ENCODE measurements at regions not wholly inside any gene's neighbourhood (a gene's known extent, or its start where the extent isn't known, plus 50 kb on each side); places are given as distances from the start of the nearest gene placed in this dataset.

- H3K27me3 ChIP-seq (ENCODE audit: insufficient read depth, low read length, poor library complexity, severe bottlenecking): no peaks in the 10 kb centered on the region
- TF ChIP-seq, protein P1, sequence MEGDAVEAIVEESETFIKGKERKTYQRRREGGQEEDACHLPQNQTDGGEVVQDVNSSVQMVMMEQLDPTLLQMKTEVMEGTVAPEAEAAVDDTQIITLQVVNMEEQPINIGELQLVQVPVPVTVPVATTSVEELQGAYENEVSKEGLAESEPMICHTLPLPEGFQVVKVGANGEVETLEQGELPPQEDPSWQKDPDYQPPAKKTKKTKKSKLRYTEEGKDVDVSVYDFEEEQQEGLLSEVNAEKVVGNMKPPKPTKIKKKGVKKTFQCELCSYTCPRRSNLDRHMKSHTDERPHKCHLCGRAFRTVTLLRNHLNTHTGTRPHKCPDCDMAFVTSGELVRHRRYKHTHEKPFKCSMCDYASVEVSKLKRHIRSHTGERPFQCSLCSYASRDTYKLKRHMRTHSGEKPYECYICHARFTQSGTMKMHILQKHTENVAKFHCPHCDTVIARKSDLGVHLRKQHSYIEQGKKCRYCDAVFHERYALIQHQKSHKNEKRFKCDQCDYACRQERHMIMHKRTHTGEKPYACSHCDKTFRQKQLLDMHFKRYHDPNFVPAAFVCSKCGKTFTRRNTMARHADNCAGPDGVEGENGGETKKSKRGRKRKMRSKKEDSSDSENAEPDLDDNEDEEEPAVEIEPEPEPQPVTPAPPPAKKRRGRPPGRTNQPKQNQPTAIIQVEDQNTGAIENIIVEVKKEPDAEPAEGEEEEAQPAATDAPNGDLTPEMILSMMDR (conservative IDR thresholded peaks at IDR 0.05; ENCODE audit: low read length): no peak
- no peak for TF ChIP-seq EZH2phosphoT487 (IDR thresholded peaks at IDR 0.05; ENCODE audit: borderline replicate concordance)
- H3K4me3 ChIP-seq (ENCODE audit: low read length, poor library complexity, severe bottlenecking): no peak overlapping the region
- H4K20me1 ChIP-seq (ENCODE audit: insufficient read depth, low read length, poor library complexity, severe bottlenecking): no peaks in the 10 kb centered on the region
- H3K36me3 ChIP-seq (ENCODE audit: insufficient read depth, low read length): no peaks in the 10 kb centered on the region
- no peak overlapping the region; the same call in 1 of the 2 replicates for H2AFZ ChIP-seq (ENCODE audit: low read length)
- H3K4me2 ChIP-seq (ENCODE audit: low read depth, low read length, poor library complexity, severe bottlenecking): no peak overlapping the region
- no peaks in the 10 kb centered on the region for H3K9me2 ChIP-seq (replicated peaks; ENCODE audit: low read depth, low read length)
- H3K79me2 ChIP-seq (ENCODE audit: insufficient read depth, low read length): no peaks in the 10 kb centered on the region
- peaks cover 9% of the 10 kb centered on the region for H3K4me1 ChIP-seq (ENCODE audit: insufficient read depth, low read length, poor library complexity, severe bottlenecking)
- H3F3A ChIP-seq (ENCODE audit: low read depth): no peaks in the 10 kb centered on the region
- no peaks in the 10 kb centered on the region for H3K9me3 ChIP-seq (ENCODE audit: insufficient read depth, low read depth, low read length)
- no peak overlapping the region for H3K9ac ChIP-seq (ENCODE audit: low read depth, low read length, poor library complexity, severe bottlenecking)
These were observed 226.1 kb downstream of the VAPA start for GRCh38 chr18:10139783-10140410.

- no peaks in the 10 kb centered on the region for H3K9me3 ChIP-seq (ENCODE audit: insufficient read depth, low read depth, low read length)
- no peaks in the 10 kb centered on the region for H3K9me2 ChIP-seq (replicated peaks; ENCODE audit: low read depth, low read length)
- H3K79me2 ChIP-seq (ENCODE audit: insufficient read depth, low read length): no peaks in the 10 kb centered on the region
- H3K27me3 ChIP-seq (ENCODE audit: insufficient read depth, low read length, poor library complexity, severe bottlenecking): no peaks in the 10 kb centered on the region
- peaks cover 9% of the 10 kb centered on the region for H3K4me1 ChIP-seq (ENCODE audit: insufficient read depth, low read length, poor library complexity, severe bottlenecking)
- H3K36me3 ChIP-seq (ENCODE audit: insufficient read depth, low read length): no peaks in the 10 kb centered on the region
- H4K20me1 ChIP-seq (ENCODE audit: insufficient read depth, low read length, poor library complexity, severe bottlenecking): no peaks in the 10 kb centered on the region
- no peaks in the 10 kb centered on the region for H3F3A ChIP-seq (ENCODE audit: low read depth)
- H3K4me3 ChIP-seq (ENCODE audit: low read length, poor library complexity, severe bottlenecking): no peak overlapping the region
- no peak for TF ChIP-seq EZH2phosphoT487 (IDR thresholded peaks at IDR 0.05; ENCODE audit: borderline replicate concordance)
- TF ChIP-seq, protein P1 (conservative IDR thresholded peaks at IDR 0.05; ENCODE audit: low read length): no peak
- no peak overlapping the region for H3K4me2 ChIP-seq (ENCODE audit: low read depth, low read length, poor library complexity, severe bottlenecking)
- H3K9ac ChIP-seq (ENCODE audit: low read depth, low read length, poor library complexity, severe bottlenecking): no peak overlapping the region
- peak overlapping the region; percentile 33; the same call in 1 of the 2 replicates for H2AFZ ChIP-seq (ENCODE audit: low read length)
These were observed 226.9 kb downstream of the VAPA start for GRCh38 chr18:10140461-10141282.

DNA sequence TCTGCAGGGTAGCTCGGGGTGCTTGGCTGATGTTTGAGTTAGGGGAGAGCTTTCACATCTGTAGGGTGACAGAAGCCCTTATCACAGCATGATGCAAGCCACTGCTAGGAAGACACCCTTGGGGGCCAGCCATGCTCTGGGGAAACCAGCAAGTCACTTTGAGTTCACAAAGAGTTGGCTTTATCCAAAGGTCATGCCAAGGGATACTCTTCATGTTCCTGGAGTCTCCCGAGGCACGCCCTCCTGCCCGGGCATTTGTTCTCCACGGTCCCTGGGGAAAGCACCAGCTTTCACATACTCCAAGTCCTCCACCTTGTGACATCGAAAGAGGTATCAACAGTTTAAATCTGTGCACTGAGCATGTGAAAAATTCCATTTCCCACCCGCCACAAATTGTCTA lies 227.7 kb downstream of the VAPA start:
- H3K4me1 ChIP-seq (ENCODE audit: insufficient read depth, low read length, poor library complexity, severe bottlenecking): peaks cover 9% of the 10 kb centered on the region
- H3K9ac ChIP-seq (ENCODE audit: low read depth, low read length, poor library complexity, severe bottlenecking): no peak overlapping the region
- H3F3A ChIP-seq (ENCODE audit: low read depth): no peaks in the 10 kb centered on the region
- no peaks in the 10 kb centered on the region for H3K36me3 ChIP-seq (ENCODE audit: insufficient read depth, low read length)
- H4K20me1 ChIP-seq (ENCODE audit: insufficient read depth, low read length, poor library complexity, severe bottlenecking): no peaks in the 10 kb centered on the region
- H3K4me2 ChIP-seq (ENCODE audit: low read depth, low read length, poor library complexity, severe bottlenecking): no peak overlapping the region
- H3K79me2 ChIP-seq (ENCODE audit: insufficient read depth, low read length): no peaks in the 10 kb centered on the region
- H3K9me3 ChIP-seq (ENCODE audit: insufficient read depth, low read depth, low read length): no peaks in the 10 kb centered on the region
- no peak overlapping the region for H3K4me3 ChIP-seq (ENCODE audit: low read length, poor library complexity, severe bottlenecking)
- no peak overlapping the region for H2AFZ ChIP-seq (ENCODE audit: low read length)
- H3K9me2 ChIP-seq (replicated peaks; ENCODE audit: low read depth, low read length): no peaks in the 10 kb centered on the region
- TF ChIP-seq, protein P1 (conservative IDR thresholded peaks at IDR 0.05; ENCODE audit: low read length): no peak
- no peak for TF ChIP-seq EZH2phosphoT487 (IDR thresholded peaks at IDR 0.05; ENCODE audit: borderline replicate concordance)
- no peaks in the 10 kb centered on the region for H3K27me3 ChIP-seq (ENCODE audit: insufficient read depth, low read length, poor library complexity, severe bottlenecking)
